Activated CD4-positive, alpha-beta T cell treated with anti-CD3 and anti-CD28 coated beads for 24 hours (primary cell): ENCODE measurements at regions not wholly inside any gene's neighbourhood (a gene's known extent, or its start where the extent isn't known, plus 50 kb on each side); places are given as distances from the start of the nearest gene placed in this dataset.

Experiments used
- DNase-seq, 2 donors: peaks; one replicate each; pipeline ENCODE4 v3.0.0-alpha.2; 2020; ENCODE audit warnings: low read depth in 2 of 2

GRCh38 chr9:117860849-117861248 is 156.6 kb downstream of the TLR4 start:
- DNase-seq, result no peak

- no peak for DNase-seq
Measured at GRCh38 chr9:117864385-117865057, 160.3 kb downstream of the TLR4 start.

DNA sequence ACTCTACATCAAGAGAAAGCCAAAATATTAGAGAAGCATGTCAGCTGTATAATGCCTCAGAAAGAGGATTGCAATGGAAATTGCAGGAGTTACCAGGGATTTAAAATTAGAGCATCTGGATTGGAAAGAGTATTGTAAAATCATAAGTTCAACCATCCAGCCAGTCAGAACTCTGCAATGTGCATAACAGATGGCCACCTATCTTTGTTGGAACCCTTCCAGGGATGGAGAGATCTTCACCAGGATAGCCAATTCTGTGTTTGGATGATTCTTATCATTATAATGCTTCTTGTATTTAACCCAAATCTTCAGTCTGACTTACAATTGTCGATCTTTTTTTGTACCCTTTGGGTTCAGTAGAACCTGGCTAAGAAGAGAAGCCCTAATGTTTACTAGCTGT is 164.4 kb downstream of the TLR4 start:
- no peak for DNase-seq

- DNase-seq, result no peak
Measured at GRCh38 chr9:117869287-117869686, 165.1 kb downstream of the TLR4 start.

GRCh38 chr9:117869712-117870111 is 165.5 kb downstream of the TLR4 start:
- no peak for DNase-seq

DNA sequence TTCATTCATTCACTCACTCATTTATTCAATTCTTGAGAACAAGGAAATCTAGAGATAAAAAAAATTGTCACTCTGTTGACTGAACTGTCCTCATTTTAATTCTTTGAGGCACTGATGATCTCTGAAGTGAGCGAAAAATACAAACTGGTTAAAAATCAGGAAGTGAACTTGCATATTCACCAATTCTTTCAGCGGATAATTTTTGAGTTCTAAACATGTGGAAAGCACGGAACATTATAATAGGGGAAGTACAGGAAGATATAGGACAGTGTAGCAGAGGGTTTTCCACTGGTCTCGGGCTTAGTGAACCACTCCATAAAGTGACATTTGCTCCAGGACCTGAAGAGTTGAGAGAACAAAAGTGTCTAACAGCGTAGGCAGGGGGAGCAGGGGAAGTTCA is 169.5 kb downstream of the TLR4 start:
- DNase-seq, result no peak

- DNase-seq, result no peak
Measured at GRCh38 chr9:117875886-117876285, 171.7 kb downstream of the TLR4 start.

DNA sequence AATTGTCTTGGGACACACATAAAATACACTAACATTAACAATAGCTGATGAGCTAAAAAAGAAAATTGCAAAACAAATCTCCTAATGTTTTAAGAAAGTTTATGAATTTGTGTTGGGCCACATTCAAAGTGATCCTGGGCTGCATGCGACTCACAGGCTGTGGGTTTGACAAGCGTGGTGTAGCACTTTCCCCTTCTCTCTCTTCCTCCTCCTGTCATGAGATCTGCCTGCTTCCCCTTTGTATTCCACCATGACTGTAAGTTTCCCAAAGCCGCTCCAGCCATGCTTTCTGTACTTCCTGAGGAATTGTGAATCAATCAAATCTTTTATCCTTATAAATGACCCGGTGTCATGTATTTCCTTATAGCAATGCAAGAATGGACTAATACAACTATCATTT is 178.0 kb downstream of the TLR4 start:
- DNase-seq, result no peak

- DNase-seq, result no peak
Measured at GRCh38 chr9:117886616-117887015, 182.4 kb downstream of the TLR4 start.

GRCh38 chr9:117887383-117887782 is 183.2 kb downstream of the TLR4 start:
- no peak for DNase-seq

DNA sequence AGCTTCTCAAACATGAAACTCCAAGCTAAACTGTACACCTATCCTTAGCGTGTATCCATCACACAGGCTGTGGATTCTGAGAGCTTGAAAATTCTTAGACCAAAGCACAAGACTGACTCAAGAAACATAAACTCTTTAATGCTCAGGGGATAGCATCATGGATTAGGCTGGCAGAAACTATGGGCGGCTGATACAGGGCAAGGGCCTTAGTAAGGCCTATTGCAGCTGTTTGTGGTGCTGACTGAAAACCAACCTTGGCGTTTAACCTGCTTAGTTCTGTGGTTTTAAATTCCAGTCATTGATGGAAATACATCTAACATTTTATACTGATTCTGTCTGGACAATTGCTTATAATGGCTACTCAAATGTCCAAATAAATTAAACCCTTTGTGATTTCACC is 183.7 kb downstream of the TLR4 start:
- DNase-seq, result no peak

- DNase-seq, result no peak
Measured at GRCh38 chr9:117903453-117903852, 199.2 kb downstream of the TLR4 start.

- DNase-seq, result no peak
Measured at GRCh38 chr9:117906763-117907162, 202.6 kb downstream of the TLR4 start.

DNA sequence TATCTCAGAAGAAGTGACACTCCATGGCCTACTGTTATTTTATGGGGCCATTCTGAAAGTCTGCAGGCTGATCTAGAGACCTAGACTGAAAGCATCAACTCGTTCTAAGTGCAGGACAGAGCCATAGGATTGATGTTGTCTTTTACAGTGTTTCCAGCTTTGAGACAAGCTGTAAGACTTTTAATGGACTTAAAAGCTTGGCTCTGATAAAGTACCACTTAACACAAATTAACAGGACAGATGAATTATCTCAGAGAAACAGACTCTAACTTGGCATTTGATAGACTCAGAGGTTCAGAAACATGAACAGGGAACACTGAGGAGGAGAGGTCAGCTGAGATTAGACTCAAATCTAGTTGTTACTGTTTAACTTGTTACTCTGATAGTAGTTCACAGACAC is 203.2 kb downstream of the TLR4 start:
- no peak for DNase-seq

GRCh38 chr9:117916291-117916690 is 212.1 kb downstream of the TLR4 start:
- no peak for DNase-seq

DNA sequence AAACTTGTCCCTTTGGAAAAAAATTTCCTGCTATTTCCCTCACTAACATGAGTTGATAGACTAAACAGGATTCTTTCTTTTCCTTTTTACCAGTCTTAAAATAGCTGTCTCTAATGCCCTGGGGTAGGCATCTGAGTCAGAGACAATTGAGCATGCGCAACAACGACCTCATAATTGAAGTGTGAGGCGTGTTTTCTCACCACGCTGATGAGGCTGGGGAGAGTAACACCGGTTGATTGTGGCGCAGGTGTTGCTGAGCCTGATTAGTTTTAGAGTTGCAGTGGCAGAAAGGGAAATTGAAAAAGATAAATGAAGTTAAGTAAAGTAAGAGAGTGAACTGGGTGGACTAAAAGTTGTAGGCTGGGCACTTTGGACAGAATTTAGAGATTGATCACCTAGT is 213.7 kb downstream of the TLR4 start:
- no peak for DNase-seq

GRCh38 chr9:117919538-117919937 is 215.3 kb downstream of the TLR4 start:
- no peak for DNase-seq

- DNase-seq, result no peak
Measured at GRCh38 chr9:117926031-117926658, 221.9 kb downstream of the TLR4 start.

- DNase-seq, result no peak
Measured at GRCh38 chr9:117927354-117927753, 223.2 kb downstream of the TLR4 start.

- DNase-seq, result no peak
Measured at GRCh38 chr9:117929868-117930267, 225.7 kb downstream of the TLR4 start.

DNA sequence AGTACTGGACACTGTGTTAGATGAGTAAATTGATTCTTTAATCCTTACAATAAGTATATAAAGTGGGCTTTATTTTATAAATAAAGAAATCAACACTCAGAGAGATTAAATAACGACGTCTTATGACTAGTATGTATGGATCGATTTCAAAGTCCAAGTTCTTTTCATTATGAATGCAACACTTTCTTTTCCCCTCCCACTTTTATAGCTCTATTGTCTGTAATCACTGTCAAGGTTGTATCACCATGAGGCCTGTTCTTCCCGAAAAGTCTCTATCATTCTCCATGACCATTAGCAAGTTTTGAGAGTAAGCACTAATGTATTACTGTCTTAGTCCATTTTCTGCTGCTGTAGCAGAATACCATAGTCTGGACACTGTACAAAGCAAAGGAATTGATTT is 228.4 kb downstream of the TLR4 start:
- no peak for DNase-seq

DNA sequence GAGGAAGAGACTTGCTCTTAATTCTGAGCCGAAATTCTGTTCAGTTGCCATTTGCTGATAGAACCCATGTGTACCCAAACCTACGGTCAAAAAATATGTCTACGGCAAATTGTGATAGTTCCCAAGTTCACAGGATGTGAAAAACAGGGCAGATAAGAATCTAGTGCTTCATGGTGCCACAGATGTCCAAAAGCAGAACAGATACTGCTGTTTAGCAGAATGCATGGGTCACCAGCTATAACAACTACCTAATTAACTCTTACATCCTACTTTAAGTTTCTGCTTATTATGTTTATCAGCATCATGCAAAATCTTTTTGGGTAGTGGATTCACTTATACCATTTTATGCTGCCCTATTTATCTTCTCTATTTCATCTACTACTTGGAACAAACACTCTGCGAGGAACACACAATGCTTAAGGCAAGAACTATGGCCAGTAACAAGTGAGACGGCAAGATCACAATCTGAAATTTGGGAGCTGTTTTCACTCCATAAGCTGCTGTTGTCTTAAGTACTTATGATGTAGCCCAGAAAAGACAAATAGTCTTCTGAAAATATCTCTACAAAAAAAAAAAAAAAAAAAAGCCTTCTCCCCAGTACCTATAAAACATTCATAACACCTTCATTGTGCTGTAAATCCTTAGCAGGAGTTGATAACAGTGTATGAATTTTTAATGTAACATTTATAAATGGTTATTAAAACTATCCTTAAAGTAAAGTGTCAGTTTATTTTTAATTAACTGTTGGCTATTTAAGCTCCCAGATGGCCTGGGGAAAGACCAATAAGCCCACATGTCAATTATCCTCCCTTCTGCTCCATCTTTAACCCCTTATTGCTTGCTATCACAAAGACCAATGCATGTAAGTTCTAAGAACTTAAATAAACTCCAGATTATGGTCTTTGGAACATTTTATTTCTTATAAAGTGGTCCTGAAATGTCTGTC is 232.3 kb downstream of the TLR4 start:
- DNase-seq, result no peak

DNA sequence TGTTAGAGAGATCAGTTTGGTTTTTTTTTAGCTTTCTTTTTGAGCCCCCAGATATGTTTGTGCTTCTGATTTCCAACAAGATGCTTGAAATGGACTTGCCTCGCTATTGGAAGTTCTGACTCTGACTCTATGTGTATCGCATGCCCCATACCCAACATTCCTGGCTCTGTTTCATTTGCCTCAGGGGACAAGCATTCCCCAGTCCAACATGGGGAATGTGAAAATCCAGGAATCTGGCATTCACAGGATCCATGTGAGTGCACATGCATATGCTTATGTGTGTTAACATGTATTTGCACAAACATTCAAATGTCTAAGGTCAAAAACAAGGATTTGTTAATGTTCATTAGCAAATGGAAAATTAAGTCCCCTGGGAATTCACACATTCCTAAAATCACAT is 233.9 kb downstream of the TLR4 start:
- no peak for DNase-seq
